ENCODE measurements at regions not wholly inside any gene's neighbourhood (a gene's known extent, or its start where the extent isn't known, plus 50 kb on each side); places are given as distances from the start of the nearest gene placed in this dataset.

- ChIA-PET POLR2A (no interaction called here), CTCF (no interaction called here)
- TF ChIP-seq CTCF (IDR thresholded peaks at IDR 0.05), result no peak
- H3K27ac Mint-ChIP-seq, result no peak overlapping the region
- H3K36me3 Mint-ChIP-seq (ENCODE audit: low read depth), result no peaks in the 10 kb centered on the region
- DNase-seq, result peak in 2 of 14 experiments; percentile 3 to 8
- H3K4me3 Mint-ChIP-seq, result no peak overlapping the region
- H3K4me3 ChIP-seq (ENCODE audit: low read length), result no peak overlapping the region
- no peaks in the 10 kb centered on the region for H3K4me1 ChIP-seq (ENCODE audit: insufficient read depth, low read length)
- H3K27me3 Mint-ChIP-seq, result no peaks in the 10 kb centered on the region
- intact Hi-C loops (cut with DNase I, micrococcal nuclease), result no loop called here
- no peaks in the 10 kb centered on the region for H3K9me3 Mint-ChIP-seq
- ATAC-seq (ENCODE audit: poor library complexity), result no peak
- no peaks in the 10 kb centered on the region for H3K4me1 Mint-ChIP-seq (ENCODE audit: low read depth)
- H3K27ac ChIP-seq (ENCODE audit: low read depth in 1 of 2, low read length in 2 of 2), result no peak overlapping the region
- H3K27me3 ChIP-seq (ENCODE audit: control insufficient read depth in 1 of 2, insufficient read depth in 2 of 2, low read length in 2 of 2), result no peaks in the 10 kb centered on the region
- no peaks in the 10 kb centered on the region for H3K9me3 ChIP-seq (ENCODE audit: control insufficient read depth in 1 of 2, insufficient read depth in 1 of 2, low read length in 2 of 2)
- H3K36me3 ChIP-seq (ENCODE audit: insufficient read depth, low read length), result no peaks in the 10 kb centered on the region
These were observed 112.7 kb upstream of the TACR1 start for GRCh38 chr2:75311993-75312392.

GRCh38 chr2:75311521-75311920, 112.2 kb upstream of the TACR1 start:
- Mint-ChIP-seq H3K4me3 (no peak overlapping the region), H3K27ac (no peak overlapping the region), H3K4me1 (ENCODE audit: low read depth) (no peaks in the 10 kb centered on the region), H3K27me3 (no peaks in the 10 kb centered on the region), H3K36me3 (ENCODE audit: low read depth) (no peaks in the 10 kb centered on the region), H3K9me3 (no peaks in the 10 kb centered on the region)
- Histone ChIP-seq H3K4me1 (ENCODE audit: insufficient read depth, low read length) (no peaks in the 10 kb centered on the region), H3K27me3 (ENCODE audit: control insufficient read depth in 1 of 2, insufficient read depth in 2 of 2, low read length in 2 of 2) (no peaks in the 10 kb centered on the region), H3K9me3 (ENCODE audit: control insufficient read depth in 1 of 2, insufficient read depth in 1 of 2, low read length in 2 of 2) (no peaks in the 10 kb centered on the region), H3K27ac (ENCODE audit: low read depth in 1 of 2, low read length in 2 of 2) (no peak overlapping the region), H3K36me3 (ENCODE audit: insufficient read depth, low read length) (no peaks in the 10 kb centered on the region), H3K4me3 (ENCODE audit: low read length) (no peak overlapping the region)
- intact Hi-C loops (cut with DNase I, micrococcal nuclease), result no loop called here
- TF ChIP-seq CTCF (IDR thresholded peaks at IDR 0.05), result no peak
- no peak for ATAC-seq (ENCODE audit: poor library complexity)
- ChIA-PET CTCF (no interaction called here), POLR2A (no interaction called here)
- no peak for DNase-seq

GRCh38 chr2:75310876-75311275, 111.6 kb upstream of the TACR1 start:
- DNase-seq (no peak), ATAC-seq (ENCODE audit: poor library complexity) (no peak)
- Mint-ChIP-seq H3K4me3 (no peak overlapping the region), H3K27me3 (no peaks in the 10 kb centered on the region), H3K36me3 (ENCODE audit: low read depth) (peaks cover 3% of the 10 kb centered on the region), H3K4me1 (ENCODE audit: low read depth) (no peaks in the 10 kb centered on the region), H3K27ac (no peak overlapping the region), H3K9me3 (no peaks in the 10 kb centered on the region)
- Histone ChIP-seq H3K4me1 (ENCODE audit: insufficient read depth, low read length) (no peaks in the 10 kb centered on the region), H3K4me3 (ENCODE audit: low read length) (no peak overlapping the region), H3K27me3 (ENCODE audit: control insufficient read depth in 1 of 2, insufficient read depth in 2 of 2, low read length in 2 of 2) (no peaks in the 10 kb centered on the region), H3K9me3 (ENCODE audit: control insufficient read depth in 1 of 2, insufficient read depth in 1 of 2, low read length in 2 of 2) (no peaks in the 10 kb centered on the region), H3K27ac (ENCODE audit: low read depth in 1 of 2, low read length in 2 of 2) (no peak overlapping the region), H3K36me3 (ENCODE audit: insufficient read depth, low read length) (no peaks in the 10 kb centered on the region)
- TF ChIP-seq CTCF (IDR thresholded peaks at IDR 0.05), result no peak
- ChIA-PET CTCF (no interaction called here), POLR2A (no interaction called here)
- intact Hi-C loops (cut with DNase I, micrococcal nuclease), result no loop called here

Measured in CD4-positive, alpha-beta T cell (primary cell).